Vagina (tissue), 2 donors: ENCODE measurements at regions not wholly inside any gene's neighbourhood (a gene's known extent, or its start where the extent isn't known, plus 50 kb on each side); places are given as distances from the start of the nearest gene placed in this dataset.

Source experiments
- POLR2A ChIP-seq, 2 donors: fragments of 450-650 bp; IDR thresholded peaks; one replicate each; pipeline ENCODE4 v1.6.1; 2017; ENCODE audit warnings: antibody characterized with exemption in 2 of 2, mild to moderate bottlenecking in 2 of 2, moderate library complexity in 2 of 2
- POLR2AphosphoS5 ChIP-seq, 2 donors: sonication (generic); formaldehyde crosslinking; IDR thresholded peaks; one replicate each; pipeline ENCODE4 v1.9.0; 2017; ENCODE audit warnings: antibody characterized with exemption in 2 of 2, mild to moderate bottlenecking in 2 of 2, low read depth in 1 of 2; ENCODE audit not compliant: insufficient read depth in 1 of 2
- TF ChIP-seq, protein P1 (sequence below), 3 experiments: fragments of 450-650 bp in 2 of 3; fragments of 200-600 bp in 1 of 3; sonication (generic) in 1 of 3; IDR thresholded peaks; one replicate each; pipeline ENCODE4 v1.5.1; 2017 to 2019; ENCODE audit warnings: antibody characterized with exemption in 3 of 3, mild to moderate bottlenecking in 2 of 3, moderate library complexity in 2 of 3

- no peak for TF ChIP-seq POLR2A (IDR thresholded peaks at IDR 0.05)
- TF ChIP-seq, protein P1, sequence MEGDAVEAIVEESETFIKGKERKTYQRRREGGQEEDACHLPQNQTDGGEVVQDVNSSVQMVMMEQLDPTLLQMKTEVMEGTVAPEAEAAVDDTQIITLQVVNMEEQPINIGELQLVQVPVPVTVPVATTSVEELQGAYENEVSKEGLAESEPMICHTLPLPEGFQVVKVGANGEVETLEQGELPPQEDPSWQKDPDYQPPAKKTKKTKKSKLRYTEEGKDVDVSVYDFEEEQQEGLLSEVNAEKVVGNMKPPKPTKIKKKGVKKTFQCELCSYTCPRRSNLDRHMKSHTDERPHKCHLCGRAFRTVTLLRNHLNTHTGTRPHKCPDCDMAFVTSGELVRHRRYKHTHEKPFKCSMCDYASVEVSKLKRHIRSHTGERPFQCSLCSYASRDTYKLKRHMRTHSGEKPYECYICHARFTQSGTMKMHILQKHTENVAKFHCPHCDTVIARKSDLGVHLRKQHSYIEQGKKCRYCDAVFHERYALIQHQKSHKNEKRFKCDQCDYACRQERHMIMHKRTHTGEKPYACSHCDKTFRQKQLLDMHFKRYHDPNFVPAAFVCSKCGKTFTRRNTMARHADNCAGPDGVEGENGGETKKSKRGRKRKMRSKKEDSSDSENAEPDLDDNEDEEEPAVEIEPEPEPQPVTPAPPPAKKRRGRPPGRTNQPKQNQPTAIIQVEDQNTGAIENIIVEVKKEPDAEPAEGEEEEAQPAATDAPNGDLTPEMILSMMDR (IDR thresholded peaks at IDR 0.05), result no peak
- no peak for TF ChIP-seq POLR2AphosphoS5 (IDR thresholded peaks at IDR 0.05; ENCODE audit: insufficient read depth in 1 of 2, low read depth in 1 of 2)
Observed at GRCh38 chr1:181181792-181182585, 93.5 kb downstream of the IER5 start.
